SW 1271 (cell line): ENCODE measurements at regions not wholly inside any gene's neighbourhood (a gene's known extent, or its start where the extent isn't known, plus 50 kb on each side); places are given as distances from the start of the nearest gene placed in this dataset.

Experiments used
- DNase-seq, 2 experiments: peaks; one replicate each; lab custom pipeline; 2025; lab: John Stamatoyannopoulos, UW

DNA sequence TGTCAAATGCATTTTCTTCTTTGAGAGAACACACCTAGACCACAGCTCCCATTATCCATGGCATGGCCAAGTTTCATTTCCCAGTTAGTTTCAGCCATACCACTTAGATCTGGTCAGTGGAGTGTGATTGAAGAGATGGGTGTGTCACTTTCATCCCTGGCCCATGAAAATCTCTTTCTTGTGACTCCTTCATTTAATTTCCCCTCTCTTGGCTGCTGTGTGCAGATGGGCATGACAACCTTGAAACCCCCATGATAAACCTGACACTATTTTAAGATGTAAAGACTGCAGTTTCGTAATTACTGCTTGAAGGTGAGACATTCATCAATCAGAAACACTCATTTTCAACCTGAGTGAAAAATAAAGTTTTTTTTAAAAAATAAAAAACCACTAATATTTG is 284.9 kb downstream of the IL15 start:
- no peak for DNase-seq

DNA sequence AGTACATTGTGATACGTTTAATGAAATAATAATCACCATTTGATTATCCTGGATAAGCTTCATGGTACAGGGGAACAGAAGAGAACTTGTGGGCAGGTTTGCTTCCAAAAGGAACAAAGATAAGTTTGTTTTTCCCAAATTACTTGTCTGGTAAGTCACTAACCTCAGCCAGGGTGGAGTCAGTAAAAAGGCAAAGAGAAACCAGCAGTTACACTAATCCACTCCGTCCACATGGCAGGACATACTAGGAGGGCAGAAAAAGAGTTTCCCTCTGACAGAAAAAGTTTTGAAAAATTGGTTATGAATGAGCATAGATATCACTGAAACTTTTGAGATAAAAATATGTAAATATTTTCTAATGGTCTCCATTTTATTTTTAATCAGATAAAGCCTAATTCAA is 285.9 kb downstream of the IL15 start:
- no peak for DNase-seq

DNA sequence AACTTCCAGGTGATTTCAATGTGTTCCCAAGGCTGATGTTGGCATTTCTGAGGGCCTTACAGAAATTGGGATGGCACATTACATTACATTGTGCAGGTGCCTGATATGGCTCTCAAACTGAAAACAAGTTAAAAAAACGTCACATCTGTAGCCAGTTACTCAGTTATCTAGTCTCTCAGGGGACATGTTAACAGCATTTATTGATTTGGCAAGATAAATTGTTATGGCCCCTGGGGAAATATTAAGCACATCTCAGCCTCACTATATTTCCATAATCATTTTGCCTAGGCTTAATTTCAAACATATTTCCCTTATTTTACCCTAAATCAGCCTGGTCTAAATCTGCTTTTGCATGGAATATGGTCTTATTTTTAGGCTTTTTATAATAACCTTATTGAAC is 290.0 kb downstream of the IL15 start:
- DNase-seq, result no peak

DNA sequence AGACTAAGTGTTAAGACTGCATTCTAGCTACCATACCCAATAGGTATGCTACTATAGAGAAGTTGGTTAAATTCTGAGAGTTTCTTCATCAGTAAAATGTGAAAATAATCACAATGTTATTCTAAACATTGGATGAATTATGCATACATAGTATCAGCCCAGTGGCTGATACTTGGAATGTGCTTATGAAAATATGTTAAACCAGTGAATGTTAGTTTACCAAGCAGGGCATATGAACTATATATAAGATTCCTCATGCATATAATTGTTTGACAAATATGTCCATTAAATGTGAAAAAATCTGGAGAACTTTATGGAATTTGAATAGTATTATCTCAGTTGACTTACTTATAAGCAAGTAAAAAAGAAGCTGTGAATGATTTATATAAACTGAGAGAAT is 296.1 kb downstream of the IL15 start:
- no peak for DNase-seq

DNA sequence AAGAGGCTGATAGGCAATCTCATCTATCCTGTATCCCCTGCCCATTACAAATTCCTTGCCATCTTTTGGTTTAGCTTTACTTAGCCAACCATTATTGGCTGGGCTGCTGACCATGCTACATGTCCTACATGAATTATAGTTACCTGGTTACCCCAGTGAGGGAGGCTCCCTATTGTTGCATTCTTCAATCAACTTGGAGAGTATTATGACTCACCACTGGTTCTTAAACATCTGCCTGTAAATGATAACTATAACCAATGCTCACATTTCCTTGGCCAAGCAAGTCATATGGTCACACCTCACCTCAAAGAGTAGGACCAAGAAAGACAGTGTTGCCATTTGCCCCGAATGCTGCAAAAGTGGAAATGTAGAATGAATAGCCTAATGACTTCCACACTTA is 297.6 kb downstream of the IL15 start:
- DNase-seq, result no peak

DNA sequence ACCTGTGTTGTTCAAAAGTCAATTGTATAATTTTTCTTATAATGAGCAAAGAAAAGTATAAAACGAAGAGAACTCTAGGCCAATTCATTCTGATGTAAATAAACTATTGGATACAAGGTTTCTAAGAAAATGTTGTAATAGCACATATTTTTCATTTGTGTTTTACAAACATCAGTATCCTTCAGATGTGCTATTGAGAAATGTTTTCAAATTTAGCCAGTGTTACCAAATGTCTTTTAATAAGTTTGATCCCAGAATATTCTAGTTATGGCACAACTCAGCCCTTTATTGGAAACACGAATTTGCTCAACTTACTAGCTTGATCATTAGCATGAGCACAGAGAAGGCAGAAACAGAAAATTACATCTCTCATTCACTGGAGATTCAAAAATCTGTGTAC is 319.3 kb downstream of the IL15 start:
- no peak for DNase-seq

DNA sequence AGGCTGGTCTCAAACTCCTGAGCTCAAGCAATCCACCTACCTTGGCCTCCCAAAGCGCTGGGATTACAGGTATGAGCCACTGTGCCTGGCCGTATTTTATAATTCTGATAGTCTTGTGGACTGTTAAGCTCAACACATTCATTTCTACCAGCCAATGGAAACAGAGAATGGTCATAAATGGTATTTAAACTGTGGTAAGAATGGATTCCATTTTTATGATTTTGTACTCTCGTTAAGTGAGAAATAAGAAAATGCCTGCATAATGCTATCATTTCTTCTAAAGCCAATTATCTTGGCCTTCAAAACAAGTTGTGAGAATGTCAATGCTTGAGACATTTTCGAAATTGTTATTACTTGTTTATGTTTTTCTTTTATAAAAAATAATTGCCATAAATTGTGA is 321.0 kb downstream of the IL15 start:
- DNase-seq, result no peak

DNA sequence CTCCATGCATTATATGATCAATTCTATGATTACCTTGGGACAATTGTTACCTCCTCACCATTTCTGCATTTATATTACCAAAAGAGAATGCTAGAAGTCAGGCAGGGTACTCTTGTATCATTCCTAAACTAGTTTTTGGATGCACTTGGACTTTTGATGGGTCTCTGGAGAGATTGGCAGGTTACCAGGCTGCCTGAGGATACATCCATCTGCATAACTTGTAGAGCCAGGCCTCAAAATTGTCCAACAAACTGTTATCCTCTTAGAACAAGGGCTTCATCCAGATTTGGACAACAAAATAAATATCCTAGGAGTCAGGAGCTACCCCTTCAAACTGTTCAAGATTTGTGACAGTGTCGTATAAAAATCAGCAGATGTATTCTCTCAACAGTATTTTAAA is 326.1 kb downstream of the IL15 start:
- no peak for DNase-seq

DNA sequence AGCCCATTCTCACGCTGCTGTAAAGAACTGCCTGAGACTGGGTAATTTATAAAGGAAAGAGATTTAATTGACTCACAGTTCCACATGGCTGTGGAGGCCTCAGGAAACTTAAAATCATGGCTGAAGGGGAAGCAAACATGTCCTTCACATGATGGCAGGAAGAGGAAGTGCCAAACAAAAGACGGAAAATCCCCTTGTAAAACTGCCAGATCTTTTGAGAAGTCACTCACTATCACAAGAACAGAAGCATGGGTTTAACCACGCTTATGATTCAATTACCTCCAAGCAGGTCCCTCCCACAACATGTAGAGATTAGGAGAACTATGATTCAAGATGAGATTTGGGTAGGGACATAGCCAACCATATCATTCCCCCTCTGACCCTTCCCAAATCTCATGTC is 335.5 kb downstream of the IL15 start:
- DNase-seq, result no peak

DNA sequence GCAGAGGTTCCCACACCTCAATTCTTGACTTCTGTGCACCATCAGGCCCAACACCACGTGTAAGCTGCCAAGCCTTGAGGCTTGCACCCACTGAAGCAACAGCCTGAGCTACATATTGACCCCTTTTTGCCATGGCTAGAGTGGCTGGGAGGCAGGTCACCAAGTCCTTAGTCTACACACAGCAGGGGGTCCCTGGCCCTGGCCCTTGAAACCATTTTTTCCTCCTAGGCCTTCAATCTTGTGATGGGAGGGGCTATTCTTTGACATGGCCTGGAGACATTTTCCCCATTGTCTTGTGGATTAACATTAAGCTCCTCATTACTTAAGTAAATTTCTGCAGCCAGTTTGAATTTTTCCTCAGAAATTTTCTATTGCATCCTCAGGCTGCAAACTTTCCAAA is 336.6 kb downstream of the IL15 start:
- no peak for DNase-seq
